Gastrocnemius medialis (tissue), 4 donors: ENCODE measurements at regions not wholly inside any gene's neighbourhood (a gene's known extent, or its start where the extent isn't known, plus 50 kb on each side); places are given as distances from the start of the nearest gene placed in this dataset.

Experiments
- ATAC-seq, 2 donors: fragments of 150-250 bp; one replicate each; pipeline ENCODE4 v1.9.1; 2016
- DNase-seq, 2 donors: peaks; one replicate each; pipeline ENCODE4 v3.0.0-alpha.2; 2019
- H3K27ac ChIP-seq, 4 donors: fragments of 200-600 bp; sonication (generic); 1 replicate in 1 of 4; 2 replicates in 3 of 4; pipeline ENCODE4 v1.5.1; 2016 to 2018; ENCODE audit warnings: mild to moderate bottlenecking in 2 of 4, moderate library complexity in 1 of 4
- H3K27me3 ChIP-seq, 3 donors: fragments of 200-600 bp; sonication (generic) in 2 of 3; 1 replicate in 1 of 3; 2 replicates in 2 of 3; pipeline versions ENCODE4 v1.5.1 to v1.6.0; 2016 to 2019; ENCODE audit warnings: mild to moderate bottlenecking in 1 of 3, moderate library complexity in 1 of 3
- H3K36me3 ChIP-seq, 2 donors: fragments of 200-600 bp; sonication (generic) in 1 of 2; one replicate each; pipeline ENCODE4 v1.5.1; 2017 to 2018
- H3K4me1 ChIP-seq, 2 donors: fragments of 200-600 bp; sonication (generic) in 1 of 2; one replicate each; pipeline ENCODE4 v1.5.1; 2016 to 2017; ENCODE audit warnings: mild to moderate bottlenecking in 2 of 2
- H3K4me3 ChIP-seq, 4 donors: fragments of 200-600 bp; sonication (generic) in 3 of 4; 1 replicate in 1 of 4; 2 replicates in 3 of 4; pipeline ENCODE4 v1.5.1; 2016 to 2019; ENCODE audit warnings: mild to moderate bottlenecking in 2 of 4
- H3K9me3 ChIP-seq, 3 donors: fragments of 200-600 bp; sonication (generic) in 2 of 3; 1 replicate in 1 of 3; 2 replicates in 2 of 3; pipeline ENCODE4 v1.5.1; 2016 to 2019
- POLR2A ChIP-seq, 2 donors: fragments of 450-650 bp; IDR thresholded peaks; one replicate each; pipeline ENCODE4 v1.6.1; 2017; ENCODE audit warnings: antibody characterized with exemption in 2 of 2, mild to moderate bottlenecking in 2 of 2, moderate library complexity in 2 of 2
- in situ Hi-C, 4 donors: fragments of 200-750 bp; cut with MboI; loops; one replicate each; pipeline versions ENCODE4 v1.15.0 to v1.8.0; 2017; ENCODE audit warnings: low sequenced_read_pairs in 4 of 4
- intact Hi-C: fragments of 100-400 bp; cut with DNase I; formaldehyde crosslinking; loops from one replicate; pipeline ENCODE4 v1.15.1; 2023; ENCODE audit warnings: low total_unique reads
- TF ChIP-seq, protein P1 (sequence below), 5 experiments: fragments of 450-650 bp in 3 of 5; fragments of 200-600 bp in 2 of 5; sonication (generic) in 2 of 5; IDR thresholded peaks in 4 of 5; conservative IDR thresholded peaks in 1 of 5; 1 replicate in 4 of 5; 2 replicates in 1 of 5; pipeline ENCODE4 v1.5.1; 2016 to 2019; ENCODE audit warnings: antibody characterized with exemption in 5 of 5, mild to moderate bottlenecking in 3 of 5, moderate library complexity in 3 of 5

GRCh38 chr18:30103881-30104280 is 938.7 kb downstream of the DSC3 start:
- Histone ChIP-seq H3K27me3 (no peaks in the 10 kb centered on the region), H3K4me1 (no peaks in the 10 kb centered on the region), H3K27ac (no peak overlapping the region), H3K4me3 (no peak overlapping the region), H3K9me3 (no peaks in the 10 kb centered on the region), H3K36me3 (no peaks in the 10 kb centered on the region)
- intact Hi-C loops, result no loop called here
- ATAC-seq, result no peak
- in situ Hi-C loops, result no loop called here
- DNase-seq, result no peak
- TF ChIP-seq POLR2A (IDR thresholded peaks at IDR 0.05), result no peak
- TF ChIP-seq, protein P1, sequence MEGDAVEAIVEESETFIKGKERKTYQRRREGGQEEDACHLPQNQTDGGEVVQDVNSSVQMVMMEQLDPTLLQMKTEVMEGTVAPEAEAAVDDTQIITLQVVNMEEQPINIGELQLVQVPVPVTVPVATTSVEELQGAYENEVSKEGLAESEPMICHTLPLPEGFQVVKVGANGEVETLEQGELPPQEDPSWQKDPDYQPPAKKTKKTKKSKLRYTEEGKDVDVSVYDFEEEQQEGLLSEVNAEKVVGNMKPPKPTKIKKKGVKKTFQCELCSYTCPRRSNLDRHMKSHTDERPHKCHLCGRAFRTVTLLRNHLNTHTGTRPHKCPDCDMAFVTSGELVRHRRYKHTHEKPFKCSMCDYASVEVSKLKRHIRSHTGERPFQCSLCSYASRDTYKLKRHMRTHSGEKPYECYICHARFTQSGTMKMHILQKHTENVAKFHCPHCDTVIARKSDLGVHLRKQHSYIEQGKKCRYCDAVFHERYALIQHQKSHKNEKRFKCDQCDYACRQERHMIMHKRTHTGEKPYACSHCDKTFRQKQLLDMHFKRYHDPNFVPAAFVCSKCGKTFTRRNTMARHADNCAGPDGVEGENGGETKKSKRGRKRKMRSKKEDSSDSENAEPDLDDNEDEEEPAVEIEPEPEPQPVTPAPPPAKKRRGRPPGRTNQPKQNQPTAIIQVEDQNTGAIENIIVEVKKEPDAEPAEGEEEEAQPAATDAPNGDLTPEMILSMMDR (IDR thresholded peaks at IDR 0.05 in 4 of 5, conservative IDR thresholded peaks at IDR 0.05 in 1 of 5), result no peak

GRCh38 chr18:30096796-30097195 is 945.7 kb downstream of the DSC3 start:
- intact Hi-C loops (no loop called here), in situ Hi-C loops (no loop called here)
- no peaks in the 10 kb centered on the region for H3K27me3 ChIP-seq
- no peak for ATAC-seq
- TF ChIP-seq, protein P1 (IDR thresholded peaks at IDR 0.05 in 4 of 5, conservative IDR thresholded peaks at IDR 0.05 in 1 of 5), result no peak
- TF ChIP-seq POLR2A (IDR thresholded peaks at IDR 0.05), result no peak
- no peak overlapping the region for H3K4me3 ChIP-seq
- no peak overlapping the region for H3K27ac ChIP-seq
- H3K9me3 ChIP-seq, result no peaks in the 10 kb centered on the region
- H3K36me3 ChIP-seq, result no peaks in the 10 kb centered on the region
- H3K4me1 ChIP-seq, result no peaks in the 10 kb centered on the region
- no peak for DNase-seq

DNA sequence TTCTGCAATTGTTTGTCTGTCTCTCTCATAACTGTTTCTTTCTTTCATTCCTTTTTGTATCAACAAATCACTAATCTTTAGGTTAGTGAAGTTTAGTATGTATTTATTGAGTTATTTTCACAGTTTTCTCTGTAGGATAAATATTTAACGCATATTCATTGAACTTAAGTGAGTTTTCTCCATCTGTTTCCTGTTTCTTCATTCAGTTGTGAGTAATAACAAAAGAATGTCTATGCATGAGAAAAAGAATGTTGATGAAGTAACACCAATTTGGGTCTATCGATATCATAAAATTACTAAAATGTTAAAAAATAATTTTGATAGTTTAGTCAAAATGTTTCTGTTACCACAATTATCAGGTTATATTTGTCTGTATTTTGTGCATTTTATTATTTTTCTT is 948.0 kb downstream of the DSC3 start:
- in situ Hi-C loops (no loop called here), intact Hi-C loops (no loop called here)
- no peak for DNase-seq
- no peak for TF ChIP-seq POLR2A (IDR thresholded peaks at IDR 0.05)
- TF ChIP-seq, protein P1 (IDR thresholded peaks at IDR 0.05 in 4 of 5, conservative IDR thresholded peaks at IDR 0.05 in 1 of 5), result no peak
- H3K27ac ChIP-seq, result no peak overlapping the region
- no peaks in the 10 kb centered on the region for H3K27me3 ChIP-seq
- H3K4me1 ChIP-seq, result no peaks in the 10 kb centered on the region
- H3K4me3 ChIP-seq, result no peak overlapping the region
- ATAC-seq, result no peak
- H3K36me3 ChIP-seq, result no peaks in the 10 kb centered on the region
- no peaks in the 10 kb centered on the region for H3K9me3 ChIP-seq

DNA sequence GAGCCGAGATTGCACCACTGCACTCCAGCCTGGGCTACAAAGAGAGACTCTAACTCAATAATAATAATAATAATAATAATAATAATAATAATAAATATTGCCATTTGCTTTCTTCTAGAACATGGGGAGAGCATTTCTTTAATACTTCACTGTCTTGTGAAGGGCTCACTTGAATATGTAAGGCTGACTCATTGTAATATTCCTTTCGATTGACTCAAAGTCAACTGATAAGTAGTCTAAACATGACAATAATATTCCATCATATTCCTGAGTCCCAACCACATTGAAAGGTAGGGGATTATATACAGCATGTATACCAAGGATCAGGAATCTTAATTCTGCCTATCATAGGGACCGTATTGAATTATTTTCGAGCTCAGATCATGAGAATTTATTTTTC is 949.2 kb downstream of the DSC3 start:
- Histone ChIP-seq H3K27ac (no peak overlapping the region), H3K27me3 (no peaks in the 10 kb centered on the region), H3K36me3 (no peaks in the 10 kb centered on the region), H3K4me3 (no peak overlapping the region), H3K9me3 (no peaks in the 10 kb centered on the region), H3K4me1 (no peaks in the 10 kb centered on the region)
- intact Hi-C loops, result no loop called here
- DNase-seq (no peak), ATAC-seq (no peak)
- TF ChIP-seq, protein P1 (IDR thresholded peaks at IDR 0.05 in 4 of 5, conservative IDR thresholded peaks at IDR 0.05 in 1 of 5), result no peak
- no peak for TF ChIP-seq POLR2A (IDR thresholded peaks at IDR 0.05)
- in situ Hi-C loops, result no loop called here

DNA sequence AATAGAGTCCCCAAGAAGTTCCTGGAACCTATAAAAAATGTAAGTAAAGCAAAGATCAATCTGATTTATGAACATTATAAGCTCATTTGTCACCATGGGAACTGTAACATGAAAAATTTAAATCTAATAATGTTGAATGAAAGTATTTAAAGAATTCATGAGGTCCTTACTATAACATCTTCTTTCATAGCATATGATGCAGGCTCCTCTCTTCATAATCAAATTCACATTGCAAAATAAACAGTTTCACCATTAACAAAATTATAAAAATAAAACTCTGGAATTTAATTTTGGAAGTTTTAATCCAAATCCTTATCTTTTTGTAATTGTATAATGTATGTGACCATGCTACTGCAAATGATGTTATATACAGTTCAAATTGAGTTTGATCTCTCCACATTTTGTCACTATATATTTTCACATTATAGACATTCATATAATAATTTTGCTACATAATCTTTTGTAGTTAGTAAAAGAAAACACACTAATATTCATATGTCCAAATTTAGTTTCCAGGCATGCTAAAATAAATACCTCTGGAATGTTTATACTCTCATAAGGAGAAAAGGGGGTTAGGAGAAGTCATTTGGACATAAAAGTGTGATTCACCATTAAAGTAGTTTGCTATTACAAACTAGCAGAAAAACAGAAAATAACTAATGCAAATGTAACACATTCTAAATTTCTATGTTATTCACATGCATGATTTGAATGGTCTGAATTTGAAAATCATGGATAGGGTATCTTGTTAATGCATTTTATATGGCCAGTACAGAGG is 954.1 kb downstream of the DSC3 start:
- H3K4me1 ChIP-seq, result no peaks in the 10 kb centered on the region
- no peaks in the 10 kb centered on the region for H3K36me3 ChIP-seq
- DNase-seq (no peak), ATAC-seq (no peak)
- in situ Hi-C loops, result no loop called here
- intact Hi-C loops, result no loop called here
- no peaks in the 10 kb centered on the region for H3K9me3 ChIP-seq
- H3K27me3 ChIP-seq, result no peaks in the 10 kb centered on the region
- H3K27ac ChIP-seq, result no peak overlapping the region
- TF ChIP-seq, protein P1 (IDR thresholded peaks at IDR 0.05 in 4 of 5, conservative IDR thresholded peaks at IDR 0.05 in 1 of 5), result no peak
- no peak for TF ChIP-seq POLR2A (IDR thresholded peaks at IDR 0.05)
- no peak overlapping the region for H3K4me3 ChIP-seq
